Upper lobe of left lung (tissue), 6 donors: ENCODE measurements at regions not wholly inside any gene's neighbourhood (a gene's known extent, or its start where the extent isn't known, plus 50 kb on each side); places are given as distances from the start of the nearest gene placed in this dataset.

ENCODE experiments used
- ATAC-seq, 2 donors: fragments of 200-7000 bp; cut with Tn5 transposase; one replicate each; pipeline ENCODE4 v1.9.1; 2022; ENCODE audit warnings: mild to moderate bottlenecking in 2 of 2, moderate library complexity in 2 of 2; ENCODE audit not compliant: low FRiP score in 2 of 2
- DNase-seq, 2 donors: peaks; one replicate each; pipeline ENCODE4 v3.0.0-alpha.2; 2019 to 2020
- H3K27ac ChIP-seq, 4 donors: fragments of 200-600 bp; sonication (generic); one replicate each; pipeline ENCODE4 v1.5.1; 2016 to 2019
- H3K27me3 ChIP-seq, 4 donors: fragments of 200-600 bp; sonication (generic); one replicate each; pipeline ENCODE4 v1.5.1; 2017 to 2019
- H3K36me3 ChIP-seq, 4 donors: fragments of 200-600 bp; sonication (generic); one replicate each; pipeline ENCODE4 v1.5.1; 2016 to 2019
- H3K4me1 ChIP-seq, 4 donors: fragments of 200-600 bp; sonication (generic); one replicate each; pipeline ENCODE4 v1.5.1; 2018 to 2019
- H3K4me3 ChIP-seq, 4 donors: fragments of 200-600 bp; sonication (generic); one replicate each; pipeline ENCODE4 v1.5.1; 2017 to 2019; ENCODE audit warnings: mild to moderate bottlenecking in 2 of 4, moderate library complexity in 1 of 4
- H3K9me3 ChIP-seq, 4 donors: fragments of 200-600 bp; sonication (generic); one replicate each; pipeline ENCODE4 v1.5.1; 2018 to 2019
- CTCF ChIP-seq, 6 experiments: fragments of 450-650 bp in 4 of 6; fragments of 200-600 bp in 2 of 6; sonication (generic) in 2 of 6; IDR thresholded peaks; one replicate each; pipeline ENCODE4 v1.5.1; 2016 to 2019; ENCODE audit warnings: antibody characterized with exemption in 6 of 6
- EP300 ChIP-seq, 4 donors: sonication (generic); formaldehyde crosslinking; IDR thresholded peaks; one replicate each; pipeline ENCODE4 v1.5.1; 2017; ENCODE audit warnings: antibody characterized with exemption in 4 of 4, control low read depth in 2 of 4
- POLR2A ChIP-seq, 4 donors: fragments of 450-650 bp; IDR thresholded peaks; one replicate each; pipeline ENCODE4 v1.5.1; 2016 to 2017; ENCODE audit warnings: antibody characterized with exemption in 4 of 4, mild to moderate bottlenecking in 2 of 4
- POLR2AphosphoS5 ChIP-seq, 2 donors: sonication (generic); formaldehyde crosslinking; IDR thresholded peaks; one replicate each; pipeline ENCODE4 v1.5.1; 2017; ENCODE audit warnings: antibody characterized with exemption in 2 of 2
- WGBS, 2 donors: methylation state at CpG; one replicate each; pipeline ENCODE4 v1.1.5; 2017 to 2018; 5-methylcytosine and 5-hydroxymethylcytosine counted together
- donor health status: DM: no; HTN: no; CAD: no; lungs with moderate emphysema.
- donor health status: DM: no; HTN: yes; CAD: no; lungs with severe emphysema.

- 45 to 88% methylated on average over 2 of the region's 2 CpGs for WGBS, 2 donors
- no peak overlapping the region for H3K4me3 ChIP-seq
- no peak for DNase-seq
- no peak for TF ChIP-seq POLR2AphosphoS5 (IDR thresholded peaks at IDR 0.05)
- no peak for TF ChIP-seq EP300 (IDR thresholded peaks at IDR 0.05)
- TF ChIP-seq CTCF (IDR thresholded peaks at IDR 0.05): no peak
- TF ChIP-seq POLR2A (IDR thresholded peaks at IDR 0.05): no peak
- no peak for ATAC-seq
- H3K4me1 ChIP-seq: peaks cover 0 to 8% (median 3%) of the 10 kb centered on the region in 4 donors
- no peaks in the 10 kb centered on the region for H3K9me3 ChIP-seq
- H3K27ac ChIP-seq: no peak overlapping the region
- H3K27me3 ChIP-seq: no peaks in the 10 kb centered on the region
- H3K36me3 ChIP-seq: no peaks in the 10 kb centered on the region
Measured at GRCh38 chr2:54397426-54397825, 58.7 kb upstream of the SPTBN1 start.

- ATAC-seq (no peak), DNase-seq (no peak)
- H3K27me3 ChIP-seq: no peaks in the 10 kb centered on the region
- peaks cover 14 to 23% (median 17%) of the 10 kb centered on the region in 4 donors for H3K4me1 ChIP-seq
- H3K27ac ChIP-seq: peak overlapping the region; percentile 50 to 79 (median 55)
- H3K9me3 ChIP-seq: no peaks in the 10 kb centered on the region
- no peak overlapping the region for H3K4me3 ChIP-seq
- TF ChIP-seq POLR2AphosphoS5 (IDR thresholded peaks at IDR 0.05) (no peak), CTCF (IDR thresholded peaks at IDR 0.05) (no peak), EP300 (IDR thresholded peaks at IDR 0.05) (no peak), POLR2A (IDR thresholded peaks at IDR 0.05) (no peak)
- H3K36me3 ChIP-seq: no peaks in the 10 kb centered on the region
Measured at GRCh38 chr2:54401554-54401953, 54.6 kb upstream of the SPTBN1 start.

GRCh38 chr2:54402350-54402749, 53.8 kb upstream of the SPTBN1 start:
- Histone ChIP-seq H3K9me3 (no peaks in the 10 kb centered on the region), H3K36me3 (no peaks in the 10 kb centered on the region), H3K4me1 (peaks cover 14 to 28% (median 18%) of the 10 kb centered on the region in 4 donors), H3K4me3 (no peak overlapping the region), H3K27ac (peak overlapping the region; percentile 50 to 79 (median 55)), H3K27me3 (no peaks in the 10 kb centered on the region)
- DNase-seq: peak in 1 of 2 donors; percentile 49
- WGBS, 2 donors: 60 to 71% methylated on average over 5 of the region's 5 CpGs
- peak; percentile 68 to 87 for TF ChIP-seq POLR2AphosphoS5 (IDR thresholded peaks at IDR 0.05)
- no peak for TF ChIP-seq POLR2A (IDR thresholded peaks at IDR 0.05)
- TF ChIP-seq EP300 (IDR thresholded peaks at IDR 0.05): peak in 2 of 4 donors; percentile 26 to 57
- TF ChIP-seq CTCF (IDR thresholded peaks at IDR 0.05): no peak
- ATAC-seq: peak; percentile 65 to 80

GRCh38 chr2:54403512-54404238, 52.5 kb upstream of the SPTBN1 start:
- Histone ChIP-seq H3K27me3 (no peaks in the 10 kb centered on the region), H3K4me1 (peaks cover 14 to 28% (median 18%) of the 10 kb centered on the region in 4 donors), H3K27ac (peak overlapping the region; percentile 38 to 79 (median 54)), H3K4me3 (no peak overlapping the region), H3K36me3 (no peaks in the 10 kb centered on the region), H3K9me3 (no peaks in the 10 kb centered on the region)
- ATAC-seq (no peak), DNase-seq (no peak)
- TF ChIP-seq POLR2AphosphoS5 (IDR thresholded peaks at IDR 0.05) (no peak), CTCF (IDR thresholded peaks at IDR 0.05) (no peak), POLR2A (IDR thresholded peaks at IDR 0.05) (no peak), EP300 (IDR thresholded peaks at IDR 0.05) (no peak)
- 64 to 86% methylated on average over 5 of the region's 5 CpGs for WGBS, 2 donors

GRCh38 chr2:54404270-54404669, 51.9 kb upstream of the SPTBN1 start:
- no peak for TF ChIP-seq EP300 (IDR thresholded peaks at IDR 0.05)
- no peak for TF ChIP-seq CTCF (IDR thresholded peaks at IDR 0.05)
- no peak for TF ChIP-seq POLR2A (IDR thresholded peaks at IDR 0.05)
- no peak for TF ChIP-seq POLR2AphosphoS5 (IDR thresholded peaks at IDR 0.05)
- peak; percentile 45 to 72 for ATAC-seq

More at GRCh38 chr2:54404270-54404669, 51.9 kb upstream of the SPTBN1 start:
- no peaks in the 10 kb centered on the region for H3K9me3 ChIP-seq
- DNase-seq: no peak
- H3K27me3 ChIP-seq: no peaks in the 10 kb centered on the region
- H3K27ac ChIP-seq: peak overlapping the region in 2 of 4 donors; percentile 38 to 79
- H3K4me3 ChIP-seq: no peak overlapping the region
- no peaks in the 10 kb centered on the region for H3K36me3 ChIP-seq
- 29 to 41% methylated on average over 4 of the region's 4 CpGs for WGBS, 2 donors
- peaks cover 14 to 28% (median 18%) of the 10 kb centered on the region in 4 donors for H3K4me1 ChIP-seq
